Bronchial epithelial cell (primary cell): ENCODE measurements at regions not wholly inside any gene's neighbourhood (a gene's known extent, or its start where the extent isn't known, plus 50 kb on each side); places are given as distances from the start of the nearest gene placed in this dataset.

ENCODE experiments used
- DNase-seq: peaks from one replicate; pipeline ENCODE4 v3.0.0-alpha.2; 2010; ENCODE audit warnings: low read depth
- FAIRE-seq: peaks from 2 replicates; lab custom pipeline; 2011; peaks lifted over from hg19 to GRCh38; lab: Jason Lieb, UNC
- H3K27me3 ChIP-seq: 2 replicates; pipeline ENCODE4 v1.5.1; 2011; ENCODE audit warnings: low read length; ENCODE audit not compliant: control insufficient read depth, insufficient read depth
- H3K36me3 ChIP-seq: 2 replicates; pipeline ENCODE4 v1.5.1; 2011; ENCODE audit warnings: low read length; ENCODE audit not compliant: control insufficient read depth, insufficient read depth
- H3K4me3 ChIP-seq: 2 replicates; pipeline ENCODE4 v1.5.1; 2011; ENCODE audit warnings: mild to moderate bottlenecking, low read depth, low read length, control low read depth
- CTCF ChIP-seq: IDR thresholded peaks from 2 replicates; pipeline ENCODE4 v1.5.1; 2011; ENCODE audit warnings: mild to moderate bottlenecking, moderate library complexity, low read length, control low read depth, inconsistent platforms; ENCODE audit not compliant: insufficient read depth, severe bottlenecking

GRCh38 chr11:15534266-15534665 lies 419.5 kb downstream of the INSC start:
- no peak for DNase-seq
- H3K27me3 ChIP-seq: no peaks in the 10 kb centered on the region
- no peaks in the 10 kb centered on the region for H3K36me3 ChIP-seq
- no peak for TF ChIP-seq CTCF
- no peak for FAIRE-seq
- no peak overlapping the region for H3K4me3 ChIP-seq

GRCh38 chr11:15535414-15535813 lies 420.7 kb downstream of the INSC start:
- FAIRE-seq: no peak
- H3K4me3 ChIP-seq: no peak overlapping the region
- no peak for TF ChIP-seq CTCF

GRCh38 chr11:15536438-15536837 lies 421.7 kb downstream of the INSC start:
- DNase-seq (no peak), FAIRE-seq (no peak)
- no peaks in the 10 kb centered on the region for H3K27me3 ChIP-seq
- no peak overlapping the region for H3K4me3 ChIP-seq
- H3K36me3 ChIP-seq: no peaks in the 10 kb centered on the region
- no peak for TF ChIP-seq CTCF

More at GRCh38 chr11:15535414-15535813, 420.7 kb downstream of the INSC start:
- no peaks in the 10 kb centered on the region for H3K27me3 ChIP-seq
- no peaks in the 10 kb centered on the region for H3K36me3 ChIP-seq
- DNase-seq: no peak

- FAIRE-seq: no peak
- no peak for DNase-seq
- H3K27me3 ChIP-seq: no peaks in the 10 kb centered on the region
- H3K36me3 ChIP-seq: no peaks in the 10 kb centered on the region
- no peak for TF ChIP-seq CTCF
- no peak overlapping the region for H3K4me3 ChIP-seq
Measured at GRCh38 chr11:15539645-15540044, 424.9 kb downstream of the INSC start.

- H3K36me3 ChIP-seq: no peaks in the 10 kb centered on the region
- H3K4me3 ChIP-seq: no peak overlapping the region
- no peaks in the 10 kb centered on the region for H3K27me3 ChIP-seq
- FAIRE-seq: no peak
- no peak for DNase-seq
- TF ChIP-seq CTCF: no peak
Measured at GRCh38 chr11:15541079-15541478, 426.4 kb downstream of the INSC start.

- Histone ChIP-seq H3K27me3 (no peaks in the 10 kb centered on the region), H3K36me3 (no peaks in the 10 kb centered on the region), H3K4me3 (no peak overlapping the region)
- FAIRE-seq (no peak), DNase-seq (no peak)
- no peak for TF ChIP-seq CTCF
Measured at GRCh38 chr11:15544353-15544752, 429.6 kb downstream of the INSC start.
